ENCODE measurements at regions not wholly inside any gene's neighbourhood (a gene's known extent, or its start where the extent isn't known, plus 50 kb on each side); places are given as distances from the start of the nearest gene placed in this dataset.

GRCh38 chr2:767944-768343 is 90.7 kb upstream of the TMEM18 start:
- no peak overlapping the region for H3K4me3 ChIP-seq (ENCODE audit: low read depth in 1 of 2, low read length in 2 of 2)
- H3K27ac ChIP-seq (ENCODE audit: low read depth, low read length) = no peak overlapping the region
- no peak overlapping the region for H3K9ac ChIP-seq (ENCODE audit: low read depth in 1 of 2, low read length in 2 of 2)

DNA sequence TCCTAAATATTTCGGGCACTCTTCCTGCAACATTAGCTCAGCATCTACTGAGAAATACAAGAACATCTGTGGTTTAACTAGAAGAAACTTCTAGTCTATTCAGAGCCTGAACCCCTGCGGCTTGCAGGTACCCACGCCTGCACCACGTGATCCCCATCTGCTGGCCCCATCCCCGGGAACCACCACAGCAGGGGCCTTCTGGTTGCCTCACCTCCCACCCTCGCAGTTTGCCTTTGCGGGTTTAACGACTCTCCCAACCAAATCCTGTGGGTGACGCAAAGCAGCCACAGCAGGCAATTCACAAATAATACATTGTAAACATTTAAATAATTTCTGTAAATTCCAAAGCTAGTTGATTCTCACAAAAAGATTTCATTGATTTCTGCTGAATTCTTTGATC is 90.2 kb upstream of the TMEM18 start:
- no peak overlapping the region for H3K27ac ChIP-seq (ENCODE audit: low read depth, low read length)
- no peaks in the 10 kb centered on the region for H3K9me3 ChIP-seq (ENCODE audit: control insufficient read depth in 1 of 2, low read length in 2 of 2)
- no peaks in the 10 kb centered on the region for H3K36me3 ChIP-seq (ENCODE audit: control insufficient read depth in 1 of 2, insufficient read depth in 2 of 2, low read length in 2 of 2)
- no peaks in the 10 kb centered on the region for H3K4me1 ChIP-seq (ENCODE audit: control insufficient read depth in 1 of 2, insufficient read depth in 2 of 2, low read length in 2 of 2)
- no peak overlapping the region for H3K9ac ChIP-seq (ENCODE audit: low read depth in 1 of 2, low read length in 2 of 2)
- H3K4me3 ChIP-seq (ENCODE audit: low read depth in 1 of 2, low read length in 2 of 2) = no peak overlapping the region
- H3K27me3 ChIP-seq (ENCODE audit: control insufficient read depth in 1 of 2, insufficient read depth in 2 of 2, low read length in 2 of 2) = no peaks in the 10 kb centered on the region

More at GRCh38 chr2:767944-768343, 90.7 kb upstream of the TMEM18 start:
- Histone ChIP-seq H3K27me3 (ENCODE audit: control insufficient read depth in 1 of 2, insufficient read depth in 2 of 2, low read length in 2 of 2) (no peaks in the 10 kb centered on the region), H3K36me3 (ENCODE audit: control insufficient read depth in 1 of 2, insufficient read depth in 2 of 2, low read length in 2 of 2) (no peaks in the 10 kb centered on the region), H3K9me3 (ENCODE audit: control insufficient read depth in 1 of 2, low read length in 2 of 2) (no peaks in the 10 kb centered on the region), H3K4me1 (ENCODE audit: control insufficient read depth in 1 of 2, insufficient read depth in 2 of 2, low read length in 2 of 2) (no peaks in the 10 kb centered on the region)

DNA sequence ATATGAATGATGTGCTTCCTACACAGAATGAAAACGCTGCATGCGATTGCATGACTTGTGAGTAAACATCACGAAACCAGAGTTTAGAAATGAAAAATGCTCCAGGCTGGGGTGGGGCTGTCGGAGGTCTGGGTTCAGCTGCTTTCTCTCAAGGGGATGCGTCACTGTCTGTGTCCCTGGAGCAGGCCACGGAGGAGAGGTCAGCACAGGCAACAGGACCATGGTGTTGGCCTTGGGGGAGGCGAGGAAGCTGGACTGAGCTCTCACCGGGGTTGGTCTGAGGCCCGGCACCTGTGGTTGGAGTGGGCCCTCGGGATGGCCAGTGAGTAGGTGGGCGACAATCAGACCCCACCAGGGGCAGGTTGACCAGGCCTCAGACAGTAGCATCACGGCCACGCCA is 89.0 kb upstream of the TMEM18 start:
- Histone ChIP-seq H3K27me3 (ENCODE audit: control insufficient read depth in 1 of 2, insufficient read depth in 2 of 2, low read length in 2 of 2) (no peaks in the 10 kb centered on the region), H3K4me3 (ENCODE audit: low read depth in 1 of 2, low read length in 2 of 2) (no peak overlapping the region), H3K36me3 (ENCODE audit: control insufficient read depth in 1 of 2, insufficient read depth in 2 of 2, low read length in 2 of 2) (no peaks in the 10 kb centered on the region), H3K9ac (ENCODE audit: low read depth in 1 of 2, low read length in 2 of 2) (no peak overlapping the region), H3K4me1 (ENCODE audit: control insufficient read depth in 1 of 2, insufficient read depth in 2 of 2, low read length in 2 of 2) (no peaks in the 10 kb centered on the region), H3K9me3 (ENCODE audit: control insufficient read depth in 1 of 2, low read length in 2 of 2) (no peaks in the 10 kb centered on the region), H3K27ac (ENCODE audit: low read depth, low read length) (no peak overlapping the region)

- Histone ChIP-seq H3K4me3 (ENCODE audit: low read depth in 1 of 2, low read length in 2 of 2) (no peak overlapping the region), H3K9ac (ENCODE audit: low read depth in 1 of 2, low read length in 2 of 2) (no peak overlapping the region), H3K9me3 (ENCODE audit: control insufficient read depth in 1 of 2, low read length in 2 of 2) (no peaks in the 10 kb centered on the region), H3K27me3 (ENCODE audit: control insufficient read depth in 1 of 2, insufficient read depth in 2 of 2, low read length in 2 of 2) (no peaks in the 10 kb centered on the region), H3K36me3 (ENCODE audit: control insufficient read depth in 1 of 2, insufficient read depth in 2 of 2, low read length in 2 of 2) (no peaks in the 10 kb centered on the region), H3K27ac (ENCODE audit: low read depth, low read length) (no peak overlapping the region), H3K4me1 (ENCODE audit: control insufficient read depth in 1 of 2, insufficient read depth in 2 of 2, low read length in 2 of 2) (no peaks in the 10 kb centered on the region)
Measured at GRCh38 chr2:765369-765768, 88.2 kb upstream of the TMEM18 start.

GRCh38 chr2:763766-764525 is 86.7 kb upstream of the TMEM18 start:
- Histone ChIP-seq H3K4me1 (ENCODE audit: control insufficient read depth in 1 of 2, insufficient read depth in 2 of 2, low read length in 2 of 2) (no peaks in the 10 kb centered on the region), H3K27me3 (ENCODE audit: control insufficient read depth in 1 of 2, insufficient read depth in 2 of 2, low read length in 2 of 2) (no peaks in the 10 kb centered on the region), H3K9me3 (ENCODE audit: control insufficient read depth in 1 of 2, low read length in 2 of 2) (no peaks in the 10 kb centered on the region), H3K9ac (ENCODE audit: low read depth in 1 of 2, low read length in 2 of 2) (no peak overlapping the region), H3K36me3 (ENCODE audit: control insufficient read depth in 1 of 2, insufficient read depth in 2 of 2, low read length in 2 of 2) (no peaks in the 10 kb centered on the region), H3K4me3 (ENCODE audit: low read depth in 1 of 2, low read length in 2 of 2) (no peak overlapping the region), H3K27ac (ENCODE audit: low read depth, low read length) (no peak overlapping the region)

DNA sequence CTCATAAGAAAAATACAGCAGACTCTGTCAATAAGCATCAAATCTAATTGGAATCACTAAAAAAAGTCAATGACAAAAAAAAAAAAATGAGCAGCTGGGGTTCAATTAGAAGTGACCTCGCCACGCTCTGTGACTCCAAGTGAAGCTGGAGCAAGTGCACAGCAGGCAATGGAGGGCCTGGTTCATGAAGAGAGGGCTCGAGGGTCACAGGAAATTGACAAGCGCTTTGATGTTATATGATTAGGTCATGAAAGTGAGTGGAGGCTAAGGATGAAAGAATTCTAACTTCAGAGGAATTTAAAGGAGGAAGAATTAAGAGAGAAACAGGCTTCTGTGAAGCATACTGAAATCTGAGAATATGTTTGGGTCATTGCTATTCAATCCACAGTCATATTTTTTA is 85.4 kb upstream of the TMEM18 start:
- Histone ChIP-seq H3K9me3 (ENCODE audit: control insufficient read depth in 1 of 2, low read length in 2 of 2) (no peaks in the 10 kb centered on the region), H3K36me3 (ENCODE audit: control insufficient read depth in 1 of 2, insufficient read depth in 2 of 2, low read length in 2 of 2) (no peaks in the 10 kb centered on the region), H3K27me3 (ENCODE audit: control insufficient read depth in 1 of 2, insufficient read depth in 2 of 2, low read length in 2 of 2) (peaks cover 0 to 3% of the 10 kb centered on the region in 2 donors), H3K9ac (ENCODE audit: low read depth in 1 of 2, low read length in 2 of 2) (no peak overlapping the region), H3K4me1 (ENCODE audit: control insufficient read depth in 1 of 2, insufficient read depth in 2 of 2, low read length in 2 of 2) (no peaks in the 10 kb centered on the region), H3K27ac (ENCODE audit: low read depth, low read length) (no peak overlapping the region), H3K4me3 (ENCODE audit: low read depth in 1 of 2, low read length in 2 of 2) (no peak overlapping the region)

- Histone ChIP-seq H3K27me3 (ENCODE audit: control insufficient read depth in 1 of 2, insufficient read depth in 2 of 2, low read length in 2 of 2) (peaks cover 0 to 3% of the 10 kb centered on the region in 2 donors), H3K4me1 (ENCODE audit: control insufficient read depth in 1 of 2, insufficient read depth in 2 of 2, low read length in 2 of 2) (no peaks in the 10 kb centered on the region), H3K27ac (ENCODE audit: low read depth, low read length) (no peak overlapping the region), H3K9me3 (ENCODE audit: control insufficient read depth in 1 of 2, low read length in 2 of 2) (no peaks in the 10 kb centered on the region), H3K9ac (ENCODE audit: low read depth in 1 of 2, low read length in 2 of 2) (no peak overlapping the region), H3K4me3 (ENCODE audit: low read depth in 1 of 2, low read length in 2 of 2) (no peak overlapping the region), H3K36me3 (ENCODE audit: control insufficient read depth in 1 of 2, insufficient read depth in 2 of 2, low read length in 2 of 2) (no peaks in the 10 kb centered on the region)
Measured at GRCh38 chr2:761384-761783, 84.2 kb upstream of the TMEM18 start.

DNA sequence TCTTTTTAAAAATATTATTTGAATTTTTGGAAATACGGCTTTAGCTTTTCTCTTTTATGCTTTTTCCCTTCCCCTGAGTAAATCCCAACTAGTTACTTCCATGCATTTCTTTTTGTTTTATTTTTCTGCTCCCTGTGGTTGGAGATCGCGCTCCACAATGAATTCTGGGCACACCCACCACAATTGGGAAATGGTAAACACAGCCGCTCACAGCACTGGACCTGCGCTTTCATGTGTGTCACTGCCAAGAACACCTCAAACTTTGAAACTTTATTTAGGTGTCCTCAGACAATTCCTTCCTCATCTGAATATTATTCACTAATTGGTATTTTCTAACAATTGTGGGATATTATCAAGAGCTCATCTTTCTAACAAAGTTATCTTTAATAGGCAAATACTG is 82.8 kb upstream of the TMEM18 start:
- H3K9me3 ChIP-seq (ENCODE audit: control insufficient read depth in 1 of 2, low read length in 2 of 2) = no peaks in the 10 kb centered on the region
- no peaks in the 10 kb centered on the region for H3K4me1 ChIP-seq (ENCODE audit: control insufficient read depth in 1 of 2, insufficient read depth in 2 of 2, low read length in 2 of 2)
- no peak overlapping the region for H3K4me3 ChIP-seq (ENCODE audit: low read depth in 1 of 2, low read length in 2 of 2)
- H3K36me3 ChIP-seq (ENCODE audit: control insufficient read depth in 1 of 2, insufficient read depth in 2 of 2, low read length in 2 of 2) = no peaks in the 10 kb centered on the region
- H3K9ac ChIP-seq (ENCODE audit: low read depth in 1 of 2, low read length in 2 of 2) = no peak overlapping the region
- H3K27me3 ChIP-seq (ENCODE audit: control insufficient read depth in 1 of 2, insufficient read depth in 2 of 2, low read length in 2 of 2) = peaks cover 0 to 3% of the 10 kb centered on the region in 2 donors
- no peak overlapping the region for H3K27ac ChIP-seq (ENCODE audit: low read depth, low read length)

DNA sequence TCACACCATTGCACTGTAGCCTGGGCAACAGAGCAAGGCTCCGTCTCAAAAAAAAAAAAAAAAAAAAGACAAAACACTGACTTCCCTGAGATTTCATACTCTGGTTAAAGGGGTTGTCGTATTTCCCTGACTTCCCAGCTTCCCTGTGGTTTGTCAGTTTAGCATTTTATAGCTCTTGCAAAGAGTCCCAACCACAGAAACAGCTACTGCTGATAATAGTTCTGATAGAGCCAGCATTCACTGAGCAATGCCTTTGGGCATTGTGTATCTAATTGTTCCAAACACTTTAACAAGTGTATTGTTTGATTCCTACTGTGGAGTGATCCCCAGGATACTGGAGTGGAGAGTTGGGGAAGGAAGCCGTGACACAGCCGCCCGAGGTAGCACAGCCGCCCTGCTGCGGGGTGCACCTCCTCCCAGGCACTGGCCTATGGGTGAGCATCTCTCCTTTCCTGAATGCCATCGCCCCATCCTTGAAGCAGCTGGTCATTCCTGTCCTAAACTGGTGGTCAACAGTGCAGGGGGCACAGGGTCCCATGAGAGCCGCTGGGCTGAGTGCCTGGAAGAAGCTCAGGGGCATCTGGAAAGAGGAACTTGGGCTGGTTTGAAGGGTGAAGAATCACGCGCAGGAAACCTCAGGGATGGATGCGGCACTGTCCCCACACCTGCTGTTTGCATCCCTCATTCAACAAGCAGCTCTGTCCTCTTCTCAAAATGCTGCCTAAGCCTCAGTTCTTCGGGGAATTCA is 81.0 kb upstream of the TMEM18 start:
- H3K27ac ChIP-seq (ENCODE audit: low read depth, low read length) = no peak overlapping the region
- H3K9ac ChIP-seq (ENCODE audit: low read depth in 1 of 2, low read length in 2 of 2) = no peak overlapping the region
- no peaks in the 10 kb centered on the region for H3K4me1 ChIP-seq (ENCODE audit: control insufficient read depth in 1 of 2, insufficient read depth in 2 of 2, low read length in 2 of 2)
- no peaks in the 10 kb centered on the region for H3K9me3 ChIP-seq (ENCODE audit: control insufficient read depth in 1 of 2, low read length in 2 of 2)
- H3K27me3 ChIP-seq (ENCODE audit: control insufficient read depth in 1 of 2, insufficient read depth in 2 of 2, low read length in 2 of 2) = peaks cover 0 to 3% of the 10 kb centered on the region in 2 donors
- H3K36me3 ChIP-seq (ENCODE audit: control insufficient read depth in 1 of 2, insufficient read depth in 2 of 2, low read length in 2 of 2) = no peaks in the 10 kb centered on the region
- no peak overlapping the region for H3K4me3 ChIP-seq (ENCODE audit: low read depth in 1 of 2, low read length in 2 of 2)

DNA sequence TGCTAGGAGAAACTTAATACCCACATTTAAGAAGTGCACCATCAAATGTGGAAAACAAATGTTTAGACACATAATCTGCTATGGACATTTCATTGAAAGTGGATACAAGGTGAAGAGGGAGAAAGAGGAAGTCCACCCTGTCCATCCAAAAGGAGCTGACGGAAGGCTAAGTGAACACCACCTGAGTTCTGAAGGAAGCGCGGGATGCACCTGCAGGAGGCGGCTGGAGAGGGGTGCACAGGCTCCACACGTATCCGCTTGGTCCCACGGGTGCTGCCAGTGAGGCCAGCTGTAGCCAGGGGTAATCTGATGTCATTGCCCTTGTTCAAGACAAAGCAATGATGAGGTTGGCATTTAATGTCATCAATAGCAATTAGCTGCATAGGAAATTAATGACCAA is 75.9 kb upstream of the TMEM18 start:
- no peak overlapping the region for H3K4me3 ChIP-seq (ENCODE audit: low read depth in 1 of 2, low read length in 2 of 2)
- no peaks in the 10 kb centered on the region for H3K27me3 ChIP-seq (ENCODE audit: control insufficient read depth in 1 of 2, insufficient read depth in 2 of 2, low read length in 2 of 2)
- no peak overlapping the region for H3K9ac ChIP-seq (ENCODE audit: low read depth in 1 of 2, low read length in 2 of 2)
- H3K36me3 ChIP-seq (ENCODE audit: control insufficient read depth in 1 of 2, insufficient read depth in 2 of 2, low read length in 2 of 2) = no peaks in the 10 kb centered on the region
- no peaks in the 10 kb centered on the region for H3K4me1 ChIP-seq (ENCODE audit: control insufficient read depth in 1 of 2, insufficient read depth in 2 of 2, low read length in 2 of 2)
- no peaks in the 10 kb centered on the region for H3K9me3 ChIP-seq (ENCODE audit: control insufficient read depth in 1 of 2, low read length in 2 of 2)
- H3K27ac ChIP-seq (ENCODE audit: low read depth, low read length) = no peak overlapping the region

Measured in duodenal mucosa (tissue), 2 donors.